GM21381 (cell line): ENCODE measurements at regions not wholly inside any gene's neighbourhood (a gene's known extent, or its start where the extent isn't known, plus 50 kb on each side); places are given as distances from the start of the nearest gene placed in this dataset.

Experiments
- ATAC-seq: cut with Tn5 transposase; IDR thresholded peaks from one replicate; pipeline ENCODE4 v1.9.1; 2021; ENCODE audit warnings: mild to moderate bottlenecking, moderate library complexity; ENCODE audit not compliant: unreplicated experiment

- ATAC-seq: peak; percentile 63
Measured at GRCh38 chr10:6781133-6781770, 201.2 kb upstream of the PRKCQ start.

- ATAC-seq: no peak
Measured at GRCh38 chr10:6780008-6780677, 200.1 kb upstream of the PRKCQ start.

GRCh38 chr10:6778992-6779701 is 199.1 kb upstream of the PRKCQ start:
- ATAC-seq: no peak

GRCh38 chr10:6776170-6776569 is 196.1 kb upstream of the PRKCQ start:
- ATAC-seq: no peak

- no peak for ATAC-seq
Measured at GRCh38 chr10:6774406-6774805, 194.3 kb upstream of the PRKCQ start.

DNA sequence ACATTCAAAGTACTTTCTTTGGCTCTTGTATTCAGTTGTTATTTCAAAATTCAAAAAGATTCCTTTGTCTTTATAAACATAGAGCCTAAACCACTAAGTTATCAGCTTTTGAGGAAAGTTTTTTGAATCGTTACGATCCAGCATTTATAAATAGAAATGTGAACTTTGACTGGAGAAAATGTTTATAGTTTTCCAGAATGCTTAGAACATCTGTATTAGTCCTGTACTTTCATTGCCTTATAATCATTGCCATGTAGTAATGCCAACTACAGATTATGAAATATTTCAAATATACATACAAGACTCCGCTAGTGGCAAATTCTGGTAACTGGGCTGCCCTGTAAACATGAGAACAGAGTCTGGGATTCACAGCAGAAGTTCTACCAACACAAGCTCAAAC is 191.3 kb upstream of the PRKCQ start:
- no peak for ATAC-seq

GRCh38 chr10:6770846-6771245 is 190.8 kb upstream of the PRKCQ start:
- no peak for ATAC-seq

- ATAC-seq: no peak
Measured at GRCh38 chr10:6769704-6770417, 189.8 kb upstream of the PRKCQ start.

- ATAC-seq: no peak
Measured at GRCh38 chr10:6766131-6766801, 186.2 kb upstream of the PRKCQ start.

DNA sequence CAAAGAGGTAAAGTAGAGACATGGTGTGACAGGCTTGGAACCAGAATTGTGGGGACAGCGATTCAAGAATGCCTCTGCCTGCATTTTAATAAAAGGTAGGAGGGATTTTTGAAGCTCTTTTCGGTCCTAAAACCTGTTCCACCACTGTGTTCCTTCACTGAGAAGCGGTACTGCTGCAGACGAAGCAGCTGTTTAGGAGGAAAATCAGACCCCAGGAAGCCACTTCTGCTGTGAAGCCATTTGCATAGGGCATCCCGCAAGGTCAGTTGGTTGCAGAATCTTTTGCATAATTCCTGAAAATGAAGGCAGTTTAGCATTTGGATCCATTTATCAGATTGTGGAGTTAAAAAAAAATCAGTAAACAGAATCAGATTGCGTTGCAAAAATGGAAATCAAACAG is 183.3 kb upstream of the PRKCQ start:
- no peak for ATAC-seq

DNA sequence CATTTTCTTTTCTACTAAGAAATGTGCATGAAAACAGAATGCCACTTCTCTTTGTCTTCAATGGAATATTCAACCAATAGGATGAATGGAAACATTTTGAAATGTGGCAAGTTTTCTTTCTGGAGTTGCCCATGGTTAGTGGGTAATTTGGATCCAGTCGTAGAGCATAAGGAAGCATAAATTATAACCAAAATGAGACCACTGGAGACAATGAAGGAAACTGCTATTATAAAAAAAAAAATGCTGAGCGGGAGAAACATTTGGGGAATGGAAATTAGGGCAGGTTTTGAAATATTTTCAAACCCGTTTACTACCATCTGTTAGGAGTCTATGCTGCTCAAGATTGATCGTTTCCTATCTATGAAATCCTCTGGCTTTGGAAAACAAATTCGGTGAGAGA is 182.9 kb upstream of the PRKCQ start:
- ATAC-seq: no peak

GRCh38 chr10:6759961-6760360 is 179.9 kb upstream of the PRKCQ start:
- no peak for ATAC-seq

DNA sequence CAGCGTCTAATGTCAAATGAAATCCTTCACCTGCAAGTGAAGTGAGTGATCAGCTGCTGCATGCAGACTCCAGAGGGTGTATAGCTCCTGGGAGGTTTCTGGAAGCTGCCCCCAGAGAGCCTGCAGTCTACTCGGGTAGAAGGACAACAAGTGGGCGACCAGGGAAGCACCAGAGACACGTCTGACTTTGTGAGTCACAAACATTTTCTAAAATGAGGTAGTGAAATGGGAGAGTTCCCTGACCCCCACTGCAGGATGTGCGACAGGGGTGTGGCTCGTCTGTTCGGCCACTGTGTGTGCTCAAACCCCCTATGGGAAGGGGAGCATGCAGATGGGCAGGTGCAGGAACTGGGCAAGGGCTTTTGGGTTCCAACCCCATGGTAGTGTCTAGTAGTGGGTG is 177.1 kb upstream of the PRKCQ start:
- no peak for ATAC-seq

DNA sequence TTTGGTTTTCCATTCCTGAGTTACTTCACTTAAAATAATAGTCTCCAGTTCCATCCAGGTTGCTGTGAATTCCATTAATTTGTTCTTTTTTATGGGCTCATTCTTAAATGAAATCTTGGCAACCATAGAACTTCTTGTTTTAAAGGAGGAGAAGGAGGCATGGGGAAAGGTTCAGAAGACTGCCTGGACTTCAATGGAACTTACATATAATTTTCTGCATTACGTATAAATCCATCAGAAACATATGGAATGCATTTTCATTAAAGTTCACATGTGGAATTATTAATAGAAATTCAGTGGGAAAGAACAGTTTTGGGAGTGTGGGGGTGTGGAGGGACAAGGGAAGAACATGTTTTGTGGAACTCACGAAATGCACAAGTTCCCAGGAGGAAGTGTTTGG is 176.6 kb upstream of the PRKCQ start:
- ATAC-seq: no peak

GRCh38 chr10:6755781-6756460 is 175.8 kb upstream of the PRKCQ start:
- ATAC-seq: no peak

GRCh38 chr10:6753644-6754043 is 173.6 kb upstream of the PRKCQ start:
- ATAC-seq: no peak

DNA sequence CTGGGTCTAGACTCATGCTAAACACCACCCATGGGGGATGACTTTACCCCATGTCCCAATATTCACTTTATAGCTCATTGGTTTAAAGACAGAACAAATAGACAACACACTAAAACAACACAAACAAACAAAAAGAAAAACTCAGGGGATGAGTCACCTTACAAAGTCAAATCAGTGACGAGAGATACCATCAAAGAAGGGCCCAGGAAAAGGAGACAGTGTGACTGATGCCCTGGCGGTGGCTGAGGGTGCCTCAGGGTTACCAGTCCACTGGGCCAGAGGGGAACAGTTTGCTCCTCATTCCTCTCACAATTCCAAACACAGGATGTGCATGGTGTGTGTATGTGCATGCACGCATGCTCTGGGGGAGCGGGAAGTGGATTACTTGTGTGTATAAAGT is 171.3 kb upstream of the PRKCQ start:
- no peak for ATAC-seq

GRCh38 chr10:6748981-6749635 is 169.0 kb upstream of the PRKCQ start:
- ATAC-seq: no peak

DNA sequence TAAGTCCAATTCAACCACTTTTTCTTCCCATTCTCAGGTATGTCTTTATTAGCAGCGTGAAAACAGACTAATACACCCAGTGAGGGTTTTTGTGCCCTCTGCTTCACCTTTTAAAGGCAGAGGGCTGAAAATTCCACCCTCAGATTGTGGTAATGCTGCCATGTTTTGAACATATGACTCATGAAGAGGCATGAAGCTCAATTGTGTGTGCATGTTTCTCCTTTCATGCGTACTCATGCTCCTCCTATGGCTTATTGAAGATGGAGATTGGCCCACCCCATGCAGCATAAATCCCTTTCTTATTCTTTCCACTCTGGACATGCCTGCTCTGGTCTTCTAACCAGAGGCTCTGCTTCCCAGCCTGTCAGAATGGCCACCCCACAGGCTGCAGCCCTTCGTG is 168.0 kb upstream of the PRKCQ start:
- no peak for ATAC-seq

GRCh38 chr10:6746782-6747181 is 166.7 kb upstream of the PRKCQ start:
- ATAC-seq: no peak
